Activated T-helper 2 cell treated with anti-CD3 and anti-CD28 coated beads, Interferon-gamma antibody, Interleukin-2, Interleukin-4, amounts not matched to agents 10 μg/mL and 5 μg/mL and 100 μg/mL, durations not matched to agents 14 hours and 24 hours and 36 hours (primary cell): ENCODE measurements at regions not wholly inside any gene's neighbourhood (a gene's known extent, or its start where the extent isn't known, plus 50 kb on each side); places are given as distances from the start of the nearest gene placed in this dataset.
"Not testable (repeated sequence)": the region's sequence is repeated elsewhere in the genome, so short reads cannot be mapped to it uniquely, and the experiment has no call there.

Experiments used
- DNase-seq: peaks from one replicate; pipeline ENCODE4 v3.0.0; 2021; ENCODE audit warnings: low spot score
- H3K27ac Mint-ChIP-seq: one replicate; pipeline ENCODE4 v1.8.0; 2021; ENCODE audit warnings: mixed read lengths
- H3K27me3 Mint-ChIP-seq: one replicate; pipeline ENCODE4 v1.8.0; 2021; ENCODE audit warnings: low read depth, mixed read lengths
- H3K36me3 Mint-ChIP-seq: one replicate; pipeline ENCODE4 v1.8.0; 2021; ENCODE audit warnings: low read depth, mixed read lengths
- H3K4me1 Mint-ChIP-seq: one replicate; pipeline ENCODE4 v1.8.0; 2021; ENCODE audit warnings: low read depth, mixed read lengths
- H3K4me3 Mint-ChIP-seq: one replicate; pipeline ENCODE4 v1.8.0; 2021; ENCODE audit warnings: low read depth, mild to moderate bottlenecking, moderate library complexity, mixed read lengths
- H3K9me3 Mint-ChIP-seq: one replicate; pipeline ENCODE4 v1.8.0; 2021; ENCODE audit warnings: mixed read lengths
- intact Hi-C: fragments of 100-400 bp; cut with micrococcal nuclease; formaldehyde crosslinking; loops from one replicate; pipeline ENCODE4 v1.15.1; 2023

DNA sequence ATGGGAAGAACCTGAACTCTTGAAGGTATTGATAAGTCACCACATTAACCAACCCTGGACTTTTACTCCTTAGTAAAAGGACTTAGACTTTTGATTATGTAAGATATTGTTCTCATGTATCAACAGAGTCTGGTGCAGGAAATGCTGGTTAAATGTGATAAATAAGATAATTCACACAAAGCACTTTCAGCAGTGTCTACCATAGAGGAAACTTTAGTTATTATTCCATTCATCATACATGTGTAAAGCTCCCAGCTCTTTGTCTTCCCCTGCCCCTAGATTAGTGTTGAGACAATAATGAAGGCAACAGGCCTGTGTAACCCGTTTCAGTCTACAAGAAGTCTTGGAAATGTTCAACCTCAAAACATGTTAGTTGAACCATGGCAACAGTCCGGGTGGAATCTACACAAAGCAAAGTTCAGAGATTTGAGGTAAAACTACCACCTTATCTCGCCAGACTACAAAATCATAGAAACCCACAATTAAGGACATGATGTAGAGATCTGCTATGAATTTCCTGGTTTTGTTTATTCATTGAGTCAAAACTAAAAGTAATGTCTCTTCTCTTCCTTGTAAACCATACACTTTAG, 109.9 kb upstream of the ADO start:
- Mint-ChIP-seq H3K9me3 (peaks cover 23% of the 10 kb centered on the region), H3K27ac (no peak overlapping the region), H3K27me3 (peaks cover 3% of the 10 kb centered on the region), H3K4me3 (no peak overlapping the region), H3K36me3 (peaks cover 9% of the 10 kb centered on the region), H3K4me1 (peaks cover 34% of the 10 kb centered on the region)
- intact Hi-C loops, result no loop called here
- no peak for DNase-seq

DNA sequence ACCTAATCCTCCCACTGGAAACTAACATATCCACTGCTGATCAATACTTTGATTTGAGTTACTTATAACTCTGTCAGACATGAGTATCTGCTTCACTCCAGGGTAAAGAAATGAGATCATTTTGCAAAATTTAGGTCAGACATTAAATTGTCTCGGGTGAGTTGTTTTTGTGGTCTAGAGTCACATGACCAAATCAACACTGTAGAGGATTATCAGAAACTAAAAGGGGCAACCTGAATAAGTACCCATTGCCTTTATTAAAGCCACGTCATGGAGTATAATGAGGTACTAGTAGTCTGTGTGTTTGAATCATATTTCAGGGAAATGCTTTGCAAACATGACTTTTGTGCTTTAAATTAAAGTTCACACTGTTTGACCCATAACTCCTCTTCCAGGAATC, 107.7 kb upstream of the ADO start:
- Mint-ChIP-seq H3K36me3 (peaks cover 9% of the 10 kb centered on the region), H3K4me3 (no peak overlapping the region), H3K9me3 (peaks cover 40% of the 10 kb centered on the region), H3K4me1 (peaks cover 15% of the 10 kb centered on the region), H3K27ac (no peak overlapping the region), H3K27me3 (peaks cover 7% of the 10 kb centered on the region)
- intact Hi-C loops, result no loop called here
- no peak for DNase-seq

DNA sequence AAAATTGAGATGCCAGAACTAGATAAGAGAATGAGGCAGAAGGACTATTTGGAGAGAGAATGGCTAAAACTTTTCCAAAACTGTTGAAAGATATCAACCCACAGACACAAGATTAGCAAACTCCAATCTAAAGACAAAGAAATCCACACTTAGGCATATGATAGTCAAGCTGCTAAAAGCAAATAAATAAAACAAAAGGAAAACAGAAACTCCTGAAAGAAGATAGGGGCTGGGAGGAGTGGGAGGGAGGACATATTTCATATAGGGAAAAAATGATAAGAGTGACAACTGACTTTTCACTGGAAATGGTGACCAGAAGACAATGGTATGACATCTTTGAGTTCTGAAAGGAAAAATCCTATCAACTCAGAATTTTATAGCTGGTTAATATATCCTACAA, 105.4 kb upstream of the ADO start:
- Mint-ChIP-seq H3K9me3 (peaks cover 57% of the 10 kb centered on the region), H3K4me1 (peaks cover 15% of the 10 kb centered on the region), H3K27me3 (peaks cover 14% of the 10 kb centered on the region), H3K27ac (no peak overlapping the region), H3K4me3 (no peak overlapping the region), H3K36me3 (peaks cover 9% of the 10 kb centered on the region)
- DNase-seq, result no peak
- intact Hi-C loops, result no loop called here

DNA sequence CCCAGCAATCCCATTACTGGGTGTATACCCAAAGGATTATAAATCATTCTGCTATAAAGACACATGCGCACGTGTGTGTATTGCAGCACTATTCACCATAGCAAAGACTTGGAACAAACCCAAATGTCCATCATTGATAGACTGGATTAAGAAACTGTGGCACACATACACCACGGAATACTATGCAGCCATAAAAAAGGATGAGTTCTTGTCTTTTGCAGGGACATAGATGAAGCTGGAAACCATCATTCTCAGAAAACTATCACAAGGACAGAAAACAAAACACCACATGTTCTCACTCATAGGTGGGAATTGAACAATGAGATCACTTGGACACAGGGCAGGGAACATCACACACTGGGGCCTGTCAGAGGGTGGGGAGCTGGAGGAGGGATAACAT, 100.4 kb upstream of the ADO start:
- Mint-ChIP-seq H3K9me3 (peaks cover 39% of the 10 kb centered on the region), H3K27me3 (peaks cover 10% of the 10 kb centered on the region)
- H3K36me3 Mint-ChIP-seq, H3K4me3 Mint-ChIP-seq, DNase-seq, intact Hi-C loops, H3K4me1 Mint-ChIP-seq, H3K27ac Mint-ChIP-seq: not testable (repeated sequence)

DNA sequence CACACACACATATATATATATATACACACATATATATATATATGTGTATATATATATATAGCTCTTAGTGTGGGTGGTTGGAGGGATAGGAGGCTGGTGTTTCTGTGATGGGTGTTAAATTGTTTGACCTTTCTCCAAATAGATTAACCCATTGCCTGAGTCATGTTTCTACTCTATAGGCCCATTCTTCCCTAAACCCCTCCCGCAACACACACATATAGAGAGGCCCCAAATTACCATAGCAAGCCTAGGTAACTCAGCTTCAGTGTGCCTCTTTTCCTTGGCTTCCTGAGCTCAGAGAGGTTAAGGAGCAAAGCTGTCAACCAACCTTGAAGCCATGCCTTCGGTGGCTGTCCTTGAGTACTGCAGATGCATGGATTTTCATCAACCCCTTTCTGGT, 98.7 kb upstream of the ADO start:
- DNase-seq, result no peak
- Mint-ChIP-seq H3K4me1 (peaks cover 10% of the 10 kb centered on the region), H3K27ac (no peak overlapping the region), H3K36me3 (no peaks in the 10 kb centered on the region), H3K9me3 (peaks cover 32% of the 10 kb centered on the region), H3K27me3 (peaks cover 8% of the 10 kb centered on the region), H3K4me3 (no peak overlapping the region)
- intact Hi-C loops, result no loop called here

DNA sequence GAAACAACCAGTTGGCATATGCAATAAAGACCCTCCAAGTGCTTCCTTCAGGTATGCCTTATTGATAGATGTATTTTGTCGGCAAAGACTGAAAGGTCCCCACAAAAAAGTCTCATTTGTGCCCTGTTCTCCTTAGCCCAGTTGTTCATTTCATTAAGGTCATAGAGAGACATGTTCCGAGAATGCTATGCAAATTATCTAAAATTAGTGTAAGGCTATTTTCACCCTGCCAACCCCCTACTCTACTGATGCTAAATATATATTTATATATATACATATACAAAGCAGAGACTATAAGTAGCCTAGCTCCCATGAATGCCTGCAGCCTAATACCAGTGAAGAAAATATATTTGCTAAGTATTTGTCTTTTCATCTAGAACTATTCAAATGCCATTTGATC, 96.7 kb upstream of the ADO start:
- intact Hi-C loops, result no loop called here
- peaks cover 2% of the 10 kb centered on the region for H3K27me3 Mint-ChIP-seq
- no peak overlapping the region for H3K27ac Mint-ChIP-seq
- H3K36me3 Mint-ChIP-seq, result no peaks in the 10 kb centered on the region
- DNase-seq, result no peak
- H3K9me3 Mint-ChIP-seq, result peaks cover 21% of the 10 kb centered on the region
- peaks cover 10% of the 10 kb centered on the region for H3K4me1 Mint-ChIP-seq
- H3K4me3 Mint-ChIP-seq, result no peak overlapping the region

DNA sequence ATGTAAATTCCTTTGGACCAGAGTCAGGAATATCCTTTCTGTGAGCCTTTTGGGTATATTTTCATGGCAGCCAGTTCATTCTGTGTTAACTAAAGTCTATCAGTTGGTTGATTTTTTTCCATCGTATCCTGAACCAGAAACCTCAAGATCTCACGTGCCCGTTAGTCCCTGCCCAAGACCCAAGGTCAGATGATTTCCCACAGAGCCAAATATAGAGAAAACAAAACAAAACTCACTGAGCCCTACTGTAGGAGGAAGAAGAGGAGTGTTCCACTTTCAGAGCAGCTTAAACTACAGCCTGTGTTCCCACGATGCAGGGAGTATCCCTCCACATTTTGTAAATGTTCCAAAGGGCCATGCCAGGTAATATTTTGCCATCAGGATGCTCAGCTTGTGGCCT, 96.0 kb upstream of the ADO start:
- intact Hi-C loops, result no loop called here
- Mint-ChIP-seq H3K27me3 (no peaks in the 10 kb centered on the region), H3K9me3 (peaks cover 15% of the 10 kb centered on the region), H3K27ac (no peak overlapping the region), H3K4me1 (peaks cover 10% of the 10 kb centered on the region), H3K36me3 (no peaks in the 10 kb centered on the region), H3K4me3 (no peak overlapping the region)
- no peak for DNase-seq

DNA sequence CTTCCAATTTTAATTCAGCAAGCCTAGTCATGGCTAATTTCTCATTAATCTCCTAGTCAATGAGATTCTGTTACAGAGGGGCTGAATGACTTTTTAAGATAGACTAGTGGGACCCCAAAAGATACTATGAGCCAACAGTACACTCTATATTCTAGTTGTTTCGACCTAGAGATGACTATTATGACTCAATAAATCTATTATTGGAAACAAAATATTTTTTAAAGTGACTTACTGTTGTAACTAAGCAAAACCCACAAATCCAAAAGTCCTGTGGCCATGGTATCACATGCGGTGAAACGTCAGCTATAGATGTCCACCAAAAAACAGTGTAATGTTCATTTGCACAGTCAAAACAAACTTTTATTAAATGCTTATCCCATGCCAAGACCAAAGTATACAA, 95.3 kb upstream of the ADO start:
- H3K36me3 Mint-ChIP-seq, result no peaks in the 10 kb centered on the region
- no peak overlapping the region for H3K4me3 Mint-ChIP-seq
- peaks cover 10% of the 10 kb centered on the region for H3K4me1 Mint-ChIP-seq
- DNase-seq, result no peak
- H3K27me3 Mint-ChIP-seq, result no peaks in the 10 kb centered on the region
- no peak overlapping the region for H3K27ac Mint-ChIP-seq
- intact Hi-C loops, result no loop called here
- peaks cover 12% of the 10 kb centered on the region for H3K9me3 Mint-ChIP-seq

DNA sequence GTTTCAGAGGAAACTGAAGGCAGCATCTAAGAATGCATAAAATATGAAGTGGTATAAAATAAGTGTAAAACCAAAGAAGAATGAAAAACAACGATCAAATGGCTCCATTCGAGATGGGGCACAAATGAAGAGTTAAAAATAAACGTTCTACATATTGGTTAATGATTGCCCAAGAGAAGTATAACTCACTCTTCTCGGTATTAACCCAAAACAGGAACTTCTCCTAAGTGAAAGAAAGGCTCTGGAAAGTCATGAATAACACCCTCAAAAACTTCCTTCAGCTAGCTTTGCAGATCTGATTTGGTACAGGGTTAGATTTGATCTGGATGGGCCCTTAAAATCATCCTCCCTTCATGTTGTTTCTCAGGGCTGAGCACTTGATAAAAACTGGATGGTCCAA, 94.3 kb upstream of the ADO start:
- intact Hi-C loops, result no loop called here
- Mint-ChIP-seq H3K27ac (no peak overlapping the region), H3K36me3 (no peaks in the 10 kb centered on the region), H3K27me3 (no peaks in the 10 kb centered on the region), H3K4me3 (no peak overlapping the region), H3K4me1 (peaks cover 20% of the 10 kb centered on the region), H3K9me3 (peaks cover 16% of the 10 kb centered on the region)
- DNase-seq, result no peak

DNA sequence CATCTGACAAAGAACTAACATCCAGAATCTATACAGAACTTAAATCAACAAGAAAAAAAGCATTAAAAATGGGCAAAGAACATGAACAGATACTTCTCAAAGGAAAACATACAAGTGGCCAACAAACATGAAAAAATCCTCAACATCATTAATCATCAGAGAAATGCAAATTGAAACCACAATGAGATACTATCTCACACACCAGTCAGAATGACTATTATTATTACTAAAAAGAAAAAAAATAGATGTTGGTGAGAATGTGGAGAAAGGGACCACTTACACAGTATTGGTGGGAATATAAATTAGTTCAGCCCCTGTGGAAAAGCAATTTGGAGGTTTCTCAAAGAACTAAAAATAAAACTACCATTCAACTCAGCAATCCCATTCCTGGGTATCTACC, 89.1 kb upstream of the ADO start:
- Mint-ChIP-seq H3K27ac (no peak overlapping the region), H3K27me3 (no peaks in the 10 kb centered on the region), H3K9me3 (peaks cover 14% of the 10 kb centered on the region), H3K4me1 (peaks cover 12% of the 10 kb centered on the region), H3K4me3 (no peak overlapping the region), H3K36me3 (no peaks in the 10 kb centered on the region)
- DNase-seq, result no peak
- intact Hi-C loops, result loop anchor here (1.0 to 2.0 kb wide), 2 partner anchors 11 to 17 kb away; no protein-coding TSS in a partner anchor

DNA sequence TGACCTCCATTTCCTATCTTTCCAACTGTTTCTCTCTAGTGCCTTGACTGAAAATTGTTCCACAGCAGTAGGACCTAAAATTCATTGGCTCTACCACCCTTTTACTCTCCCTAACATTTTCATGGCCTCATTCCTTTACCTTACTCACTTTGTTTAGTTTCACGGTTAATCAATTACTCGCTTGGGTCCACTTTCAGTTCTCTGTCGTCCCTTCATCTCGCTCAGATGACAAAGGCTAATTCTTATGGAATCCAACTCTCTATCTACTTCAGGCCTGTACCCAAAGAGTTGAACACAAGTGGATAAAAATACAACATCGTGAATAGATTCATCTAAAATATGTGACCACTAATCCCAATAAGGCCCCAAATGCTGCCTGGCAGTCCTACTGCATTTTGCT, 85.9 kb upstream of the ADO start:
- intact Hi-C loops, result no loop called here
- no peak for DNase-seq
- no peaks in the 10 kb centered on the region for H3K27me3 Mint-ChIP-seq
- no peak overlapping the region for H3K4me3 Mint-ChIP-seq
- H3K4me1 Mint-ChIP-seq, result peaks cover 12% of the 10 kb centered on the region
- no peak overlapping the region for H3K27ac Mint-ChIP-seq
- peaks cover 4% of the 10 kb centered on the region for H3K9me3 Mint-ChIP-seq
- no peaks in the 10 kb centered on the region for H3K36me3 Mint-ChIP-seq

DNA sequence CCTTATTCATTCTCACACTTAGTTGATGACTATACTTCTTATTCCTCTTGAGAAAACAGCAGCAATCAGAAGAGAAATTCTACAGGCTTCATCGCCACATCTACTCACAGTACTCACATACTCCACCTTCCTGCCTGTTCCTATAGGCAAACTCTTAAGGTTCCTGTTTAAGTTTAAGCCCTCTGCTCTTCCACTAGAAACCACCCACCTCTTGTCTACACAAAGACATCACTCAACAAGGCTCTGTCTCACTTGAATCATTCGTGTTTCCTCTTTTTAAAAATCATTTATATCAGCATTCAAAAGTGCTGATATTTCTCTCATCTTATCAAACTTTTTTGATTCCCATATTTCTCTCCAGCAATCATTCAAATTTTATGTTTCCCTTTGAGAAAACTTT, 85.5 kb upstream of the ADO start:
- Mint-ChIP-seq H3K9me3 (peaks cover 4% of the 10 kb centered on the region), H3K36me3 (no peaks in the 10 kb centered on the region), H3K27ac (no peak overlapping the region), H3K4me1 (peaks cover 12% of the 10 kb centered on the region), H3K27me3 (no peaks in the 10 kb centered on the region), H3K4me3 (no peak overlapping the region)
- DNase-seq, result no peak
- intact Hi-C loops, result no loop called here

DNA sequence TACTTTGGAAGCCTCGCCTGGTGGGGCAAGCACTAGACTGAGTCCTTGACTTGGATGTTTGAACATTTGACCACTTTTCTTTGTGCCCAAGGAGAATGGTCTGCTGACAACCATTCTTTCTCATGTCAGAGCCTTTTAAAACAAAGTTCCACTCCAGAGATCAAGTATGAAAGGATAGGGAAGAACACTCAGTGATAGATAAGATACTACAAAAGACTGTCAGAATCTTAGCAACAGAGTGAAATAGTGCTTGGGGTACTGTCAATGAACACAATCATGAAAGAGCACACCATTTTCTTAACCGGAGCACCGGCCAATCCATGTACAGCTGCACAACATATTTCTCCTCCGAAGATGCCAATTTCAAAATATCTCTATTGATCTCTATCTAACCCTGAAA, 82.8 kb upstream of the ADO start:
- Mint-ChIP-seq H3K27me3 (no peaks in the 10 kb centered on the region), H3K9me3 (no peaks in the 10 kb centered on the region), H3K36me3 (no peaks in the 10 kb centered on the region), H3K4me1 (peaks cover 24% of the 10 kb centered on the region), H3K4me3 (no peak overlapping the region), H3K27ac (no peak overlapping the region)
- intact Hi-C loops, result loop anchor here (10.0 kb wide), 1 partner anchor 537 kb away; no protein-coding TSS in a partner anchor
- DNase-seq, result no peak

DNA sequence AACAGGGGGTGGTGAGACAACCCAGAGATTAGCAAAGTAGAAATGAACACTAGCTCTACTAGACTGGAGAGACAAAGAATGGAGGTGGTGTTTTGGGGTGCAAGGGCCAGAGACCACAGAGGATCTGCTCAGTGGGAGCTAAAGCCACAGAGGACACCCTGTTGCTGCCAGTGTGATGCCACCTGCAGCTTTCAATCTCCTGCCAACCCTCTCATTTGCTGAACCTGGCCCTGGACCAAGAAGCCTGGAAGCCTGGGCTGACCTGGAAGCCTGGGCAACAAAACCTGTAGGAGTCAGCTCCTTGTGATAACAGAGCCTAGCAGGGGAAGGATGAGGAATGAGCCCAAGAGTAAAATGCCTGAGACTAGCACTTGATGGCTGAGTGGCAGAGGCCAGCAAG, 81.1 kb upstream of the ADO start:
- Mint-ChIP-seq H3K4me1 (peaks cover 41% of the 10 kb centered on the region), H3K27me3 (no peaks in the 10 kb centered on the region), H3K27ac (no peak overlapping the region), H3K4me3 (no peak overlapping the region), H3K9me3 (peaks cover 7% of the 10 kb centered on the region), H3K36me3 (peaks cover 3% of the 10 kb centered on the region)
- intact Hi-C loops, result loop anchor here (10.0 kb wide), 1 partner anchor 539 kb away; no protein-coding TSS in a partner anchor
- DNase-seq, result no peak
